ENCODE measurements at regions not wholly inside any gene's neighbourhood (a gene's known extent, or its start where the extent isn't known, plus 50 kb on each side); places are given as distances from the start of the nearest gene placed in this dataset.
A peak's percentile ranks its signal among the peaks of the same experiment; 100 is the strongest.

GRCh38 chr3:113132571-113132996 is 78.8 kb upstream of the BOC start:
- no peaks in the 10 kb centered on the region for H3K36me3 ChIP-seq (ENCODE audit: control insufficient read depth in 2 of 4, insufficient read depth in 4 of 4, low read length in 3 of 4)
- H2BK120ac ChIP-seq (replicated peaks; ENCODE audit: low read depth, low read length) = no peak overlapping the region
- H3K4ac ChIP-seq (replicated peaks; ENCODE audit: insufficient read length, low read depth, low read length) = no peak overlapping the region
- DNase-seq (ENCODE audit: low read depth in 1 of 2, low spot score in 2 of 2) (no peak), FAIRE-seq (no peak)
- ChIA-PET POLR2A (ENCODE audit: partially characterized antibody) (interaction anchor here (0.8 kb wide), 1 partner anchor 78 kb away, joined by 3 read pairs; no protein-coding TSS in a partner anchor), CTCF (ENCODE audit: partially characterized antibody) (interaction anchor here (0.7 to 8.5 kb wide), 10 partner anchors 10 to 156 kb away, joined by 3 to 65 read pairs (median 7); no protein-coding TSS in a partner anchor)
- no peaks in the 10 kb centered on the region for H3K79me1 ChIP-seq (ENCODE audit: low read depth, low read length)
- TF ChIP-seq EZH2 (IDR thresholded peaks at IDR 0.05; ENCODE audit: low read depth, low read length, severe bottlenecking) = no peak
- no peak for TF ChIP-seq CBX8 (IDR thresholded peaks at IDR 0.05; ENCODE audit: borderline replicate concordance, low read depth, low read length)
- peak in 1 of 2 experiments; percentile 11; a peak in 1 of 4 replicates for TF ChIP-seq RAD21 (IDR thresholded peaks at IDR 0.05 in 1 of 2, conservative IDR thresholded peaks at IDR 0.05 in 1 of 2; ENCODE audit: low read depth in 2 of 2, low read length in 2 of 2)
- no peaks in the 10 kb centered on the region for H4K20me1 ChIP-seq (replicated peaks in 1 of 2; ENCODE audit: control insufficient read depth in 1 of 2, insufficient read depth in 2 of 2, low read length in 2 of 2)
- H3K56ac ChIP-seq (replicated peaks; ENCODE audit: insufficient read length, low read depth, low read length) = no peak overlapping the region
- H3K4me1 ChIP-seq (replicated peaks in 1 of 4; ENCODE audit: control insufficient read depth in 3 of 4, insufficient read depth in 4 of 4, low read length in 3 of 4) = peaks cover 0 to 4% (median 1%) of the 10 kb centered on the region in 4 experiments; a peak in 3 of 7 replicates
- H2BK5ac ChIP-seq (ENCODE audit: low read depth, low read length) = no peak overlapping the region
- H3K23me2 ChIP-seq (ENCODE audit: low read depth, low read length) = no peaks in the 10 kb centered on the region
- H3K79me2 ChIP-seq (ENCODE audit: control insufficient read depth in 1 of 2, insufficient read depth in 2 of 2, low read length in 2 of 2) = no peaks in the 10 kb centered on the region
- no peak overlapping the region for H3K9ac ChIP-seq (replicated peaks in 1 of 4; ENCODE audit: extremely low read depth in 1 of 4, low read depth in 3 of 4, low read length in 3 of 4)
- 91% methylated on average over 2 of the region's 2 CpGs; no CpG with 5 or more reads in 1 of the 2 experiments for WGBS, 2 experiments (ENCODE audit: extremely low coverage in 1 of 2, insufficient coverage in 1 of 2, insufficient read length in 1 of 2, insufficient replicate concordance in 2 of 2, low coverage in 1 of 2, low lambda C conversion rate in 2 of 2, missing lambda C conversion rate in 1 of 2)
- no peak overlapping the region for H4K8ac ChIP-seq (ENCODE audit: extremely low read depth, insufficient read depth, low read length)
- no peak overlapping the region for H2BK15ac ChIP-seq (ENCODE audit: low read length)
- H3K27me3 ChIP-seq (replicated peaks in 1 of 4; ENCODE audit: control insufficient read depth in 3 of 4, extremely low read depth in 1 of 4, insufficient read depth in 3 of 4, low read length in 3 of 4) = no peaks in the 10 kb centered on the region
- H3K4me2 ChIP-seq (ENCODE audit: insufficient read depth in 1 of 2, low read depth in 2 of 2, low read length in 2 of 2) = no peak overlapping the region
- H2BK12ac ChIP-seq (ENCODE audit: low read depth, low read length) = no peak overlapping the region
- no peak overlapping the region for H4K5ac ChIP-seq (ENCODE audit: insufficient read length, low read depth, low read length)
- no peak overlapping the region; the same call in 1 of the 2 replicates for H2AFZ ChIP-seq (ENCODE audit: low read length)
- H3K4me3 ChIP-seq (ENCODE audit: extremely low read depth in 1 of 4, insufficient read depth in 2 of 4, low read depth in 3 of 4, low read length in 4 of 4) = no peak overlapping the region
- no peak overlapping the region for H2BK20ac ChIP-seq (ENCODE audit: low read length)
- H3K18ac ChIP-seq (ENCODE audit: extremely low read depth, low read length) = no peak overlapping the region
- H4K91ac ChIP-seq (replicated peaks; ENCODE audit: insufficient read length, low read length) = no peak overlapping the region
- H3K23ac ChIP-seq (ENCODE audit: insufficient read length) = no peak overlapping the region
- H2AK5ac ChIP-seq (ENCODE audit: low read depth, low read length) = no peak overlapping the region
- no peak overlapping the region for H3K14ac ChIP-seq (ENCODE audit: insufficient read length)
- H3K27ac ChIP-seq (ENCODE audit: low read depth, low read length) = no peak overlapping the region
- no peaks in the 10 kb centered on the region for H3K9me3 ChIP-seq (ENCODE audit: insufficient read depth in 2 of 2, low read depth in 1 of 2, low read length in 1 of 2)
